Kidney epithelial cell (primary cell): ENCODE measurements at regions not wholly inside any gene's neighbourhood (a gene's known extent, or its start where the extent isn't known, plus 50 kb on each side); places are given as distances from the start of the nearest gene placed in this dataset.
A peak's percentile ranks its signal among the peaks of the same experiment; 100 is the strongest.

ENCODE experiments used
- DNase-seq: peaks from one replicate; pipeline ENCODE4 v3.0.0-alpha.2; 2010; ENCODE audit warnings: low read depth
- H3K27me3 ChIP-seq: 2 replicates; pipeline ENCODE4 v1.6.0; 2011; ENCODE audit warnings: low read length; ENCODE audit not compliant: control insufficient read depth, insufficient read depth
- H3K36me3 ChIP-seq: 2 replicates; pipeline ENCODE4 v1.5.1; 2011; ENCODE audit warnings: low read length; ENCODE audit not compliant: control insufficient read depth, insufficient read depth
- H3K4me3 ChIP-seq: 2 replicates; pipeline ENCODE4 v1.5.1; 2011; ENCODE audit warnings: low read depth, mild to moderate bottlenecking, control low read depth, low read length
- CTCF ChIP-seq: IDR thresholded peaks from 2 replicates; pipeline ENCODE4 v1.5.1; 2011; ENCODE audit warnings: mild to moderate bottlenecking, moderate library complexity, low read length, control low read depth, inconsistent platforms; ENCODE audit not compliant: insufficient read depth, poor library complexity, severe bottlenecking

- H3K4me3 ChIP-seq = no peak overlapping the region
- no peaks in the 10 kb centered on the region for H3K27me3 ChIP-seq
- DNase-seq = no peak
- no peaks in the 10 kb centered on the region for H3K36me3 ChIP-seq
- no peak for TF ChIP-seq CTCF
These were observed 295.6 kb downstream of the UTRN start for GRCh38 chr6:144580771-144581170.

- Histone ChIP-seq H3K36me3 (no peaks in the 10 kb centered on the region), H3K4me3 (no peak overlapping the region), H3K27me3 (no peaks in the 10 kb centered on the region)
- no peak for DNase-seq
- TF ChIP-seq CTCF = peak; percentile 61
These were observed 296.8 kb downstream of the UTRN start for GRCh38 chr6:144581812-144582537.

- no peaks in the 10 kb centered on the region for H3K27me3 ChIP-seq
- peak overlapping the region; percentile 24 for H3K4me3 ChIP-seq
- H3K36me3 ChIP-seq = peaks cover 2% of the 10 kb centered on the region
- no peak for DNase-seq
- no peak for TF ChIP-seq CTCF
These were observed 297.9 kb downstream of the UTRN start for GRCh38 chr6:144582939-144583613.

- TF ChIP-seq CTCF = no peak
- no peak for DNase-seq
- Histone ChIP-seq H3K27me3 (no peaks in the 10 kb centered on the region), H3K4me3 (no peak overlapping the region), H3K36me3 (peaks cover 2% of the 10 kb centered on the region)
These were observed 298.4 kb downstream of the UTRN start for GRCh38 chr6:144583614-144583954.

- H3K27me3 ChIP-seq = no peaks in the 10 kb centered on the region
- peak; percentile 61 for TF ChIP-seq CTCF
- H3K4me3 ChIP-seq = no peak overlapping the region
- H3K36me3 ChIP-seq = peaks cover 2% of the 10 kb centered on the region
- no peak for DNase-seq
These were observed 300.2 kb downstream of the UTRN start for GRCh38 chr6:144585217-144585814.

GRCh38 chr6:144586986-144587385 is 301.9 kb downstream of the UTRN start:
- H3K27me3 ChIP-seq = no peaks in the 10 kb centered on the region
- DNase-seq = no peak
- no peak overlapping the region for H3K4me3 ChIP-seq
- peaks cover 2% of the 10 kb centered on the region for H3K36me3 ChIP-seq
- no peak for TF ChIP-seq CTCF
